GM12878 (cell line): ENCODE measurements at regions not wholly inside any gene's neighbourhood (a gene's known extent, or its start where the extent isn't known, plus 50 kb on each side); places are given as distances from the start of the nearest gene placed in this dataset.

Source experiments
- CEBPZ ChIP-seq: fragments of 150-350 bp; IDR thresholded peaks from 2 replicates; pipeline ENCODE4 v1.6.1; 2016; ENCODE audit warnings: low read depth, low read length
- HDGF ChIP-seq: fragments of 450-650 bp; IDR thresholded peaks from 2 replicates; pipeline ENCODE4 v1.6.1; 2016; ENCODE audit warnings: antibody characterized with exemption
- MEF2B ChIP-seq: fragments of 450-650 bp; IDR thresholded peaks from 2 replicates; pipeline ENCODE4 v1.6.1; 2018; ENCODE audit warnings: mild to moderate bottlenecking, moderate library complexity; ENCODE audit not compliant: partially characterized antibody, poor library complexity, severe bottlenecking
- MTA2 ChIP-seq: fragments of 450-650 bp; IDR thresholded peaks from 2 replicates; pipeline ENCODE4 v1.6.1; 2016; ENCODE audit warnings: low read depth, mild to moderate bottlenecking, moderate library complexity
- RUNX3 ChIP-seq: IDR thresholded peaks from 2 replicates; pipeline ENCODE4 v1.6.1; 2012; ENCODE audit warnings: low read length, inconsistent platforms
- ZBTB40 ChIP-seq: fragments of 450-650 bp; IDR thresholded peaks from 2 replicates; pipeline ENCODE4 v1.6.1; 2016; ENCODE audit warnings: mild to moderate bottlenecking, moderate library complexity, borderline replicate concordance

GRCh38 chr1:79469139-79469538 is 462.6 kb upstream of the ADGRL4 start (continued):
- TF ChIP-seq ZBTB40: no peak
- TF ChIP-seq MTA2: no peak
- no peak for TF ChIP-seq RUNX3
- no peak for TF ChIP-seq HDGF
- TF ChIP-seq CEBPZ: no peak
- TF ChIP-seq MEF2B: no peak
- TF ChIP-seq, all 136 proteins: peak for 0
